NCI-H82 treated with DMSO at 0.1 percent for 48 hours (cell line): ENCODE measurements at regions not wholly inside any gene's neighbourhood (a gene's known extent, or its start where the extent isn't known, plus 50 kb on each side); places are given as distances from the start of the nearest gene placed in this dataset.

Experiments used
- DNase-seq: peaks from one replicate; lab custom pipeline; 2025; ENCODE audit not compliant: unreplicated experiment; lab: John Stamatoyannopoulos, UW

- no peak for DNase-seq
Observed at GRCh38 chr10:47247148-47248059, 52.6 kb upstream of the GDF10 start.

DNA sequence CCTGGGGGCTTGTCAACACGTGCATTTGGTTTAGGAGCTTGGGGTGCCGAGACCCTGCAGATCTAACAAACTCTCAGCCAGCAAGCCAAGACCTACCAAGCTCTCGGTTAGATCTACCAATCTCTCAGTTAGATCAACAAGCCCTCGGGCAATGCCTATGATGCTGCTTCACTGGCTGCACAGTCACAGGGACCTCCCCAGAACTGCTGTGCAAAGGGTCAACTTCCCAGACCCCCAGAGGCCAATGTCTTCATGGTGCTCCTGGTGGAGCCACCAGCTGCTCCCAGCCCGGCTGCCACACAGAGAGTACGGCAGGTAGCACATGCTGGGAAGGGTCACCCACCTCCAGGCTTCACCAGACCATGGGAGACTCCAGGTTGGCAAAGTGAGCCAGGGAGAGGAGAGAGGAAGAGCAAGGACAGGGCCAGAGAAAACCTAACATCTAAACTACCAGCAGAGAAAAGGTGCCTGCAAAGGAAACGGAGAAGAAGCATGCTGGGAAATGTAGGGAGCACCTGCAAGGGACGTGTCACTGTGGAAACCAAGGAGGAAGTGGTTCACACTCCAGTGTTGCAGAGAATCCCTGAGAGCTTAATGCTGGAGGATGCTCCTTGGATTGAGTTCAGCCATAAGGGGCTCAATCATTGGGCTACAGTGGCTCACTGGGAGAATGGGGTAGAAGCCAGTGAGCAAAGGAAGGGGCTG lies 51.5 kb upstream of the GDF10 start:
- DNase-seq: no peak

DNA sequence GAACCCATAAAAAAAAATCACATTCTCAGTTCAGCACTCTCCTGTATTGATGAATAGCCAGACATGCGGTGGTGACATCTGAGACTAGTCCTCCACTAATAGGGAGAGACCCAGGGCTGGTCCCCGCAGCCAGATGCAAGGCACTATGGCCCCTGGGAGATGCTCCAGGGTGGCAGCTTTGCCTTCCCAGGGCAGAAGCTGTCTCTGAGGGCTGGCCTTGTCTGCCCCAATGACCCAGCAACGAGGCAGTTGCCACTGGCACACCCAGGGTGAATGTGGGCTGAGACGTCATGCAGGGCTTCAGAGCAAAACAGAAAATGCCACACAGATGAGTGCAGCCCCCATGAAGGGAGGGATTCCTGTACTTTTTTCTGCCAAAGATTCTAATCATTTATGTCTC lies 50.1 kb upstream of the GDF10 start:
- no peak for DNase-seq
